HCT116 (cell line): ENCODE measurements at regions not wholly inside any gene's neighbourhood (a gene's known extent, or its start where the extent isn't known, plus 50 kb on each side); places are given as distances from the start of the nearest gene placed in this dataset.

Source experiments
- ATAC-seq: fragments of 200-7000 bp; cut with Tn5 transposase; 2 replicates; pipeline ENCODE4 v1.9.1; 2020; ENCODE audit warnings: mild to moderate bottlenecking, moderate library complexity
- BruUV-seq: library from RNA; stranded (reverse); fragments of 400-500 nt; replicated peaks from 2 replicates; lab custom pipeline; 2021; lab: Mats Ljungman, UMichigan
- CTCF ChIA-PET: fragments of 300-600 bp; sonication (Branson Sonifier 250); formaldehyde crosslinking; loops from one replicate; lab custom pipeline; 2021; ENCODE audit warnings: antibody characterized with exemption; lab: Charles Lee
- POLR2A ChIA-PET: fragments of 300-600, 350-600 bp; sonication (Branson Sonifier 250); formaldehyde crosslinking; loops from one replicate; lab custom pipeline; 2021; ENCODE audit warnings: antibody characterized with exemption; lab: Charles Lee
- RAD21 ChIA-PET, 2 experiments: fragments of 300-600 bp; sonication (Branson Sonifier 250); formaldehyde crosslinking; loops; one replicate each; lab custom pipeline; 2023; ENCODE audit warnings: low total read pairs in 2 of 2; ENCODE audit not compliant: uncharacterized antibody in 2 of 2, unreplicated experiment in 2 of 2, low non-redundant PET in 1 of 2; lab: Charles Lee
- DNase-seq: peaks from one replicate; pipeline ENCODE4 v3.0.0-alpha.2; 2010; ENCODE audit warnings: low read depth, low spot score
- H2AFZ ChIP-seq: fragments of 200-600 bp; shearing (Covaris generic), sonication (generic); 2 replicates; pipeline ENCODE4 v1.6.1; 2017; ENCODE audit warnings: low read depth, mixed run types, mixed read lengths, antibody characterized with exemption, low read length; ENCODE audit not compliant: poor library complexity, severe bottlenecking
- H3K27ac ChIP-seq: 2 replicates; pipeline ENCODE4 v1.5.1; 2012; ENCODE audit warnings: low read depth, low read length
- H3K27me3 ChIP-seq: fragments of 200-600 bp; sonication (generic); 2 replicates; pipeline ENCODE4 v1.6.1; 2016; ENCODE audit warnings: mixed run types, low read length, mixed read lengths; ENCODE audit not compliant: insufficient read depth
- H3K36me3 ChIP-seq, 2 experiments: fragments of 200-500 bp in 1 of 2; fragments of 200-600 bp in 1 of 2; sonication (Bioruptor generic) in 1 of 2; sonication (generic) in 1 of 2; 2 replicates each; pipeline versions ENCODE4 v1.5.1 to v1.6.1; 2014 to 2016; ENCODE audit warnings: low read length in 2 of 2, inconsistent platforms in 1 of 2, mixed read lengths in 1 of 2, mixed run types in 1 of 2; ENCODE audit not compliant: insufficient read depth in 2 of 2, control insufficient read depth in 1 of 2
- H3K4me1 ChIP-seq, 2 experiments: fragments of 200-600 bp in 1 of 2; sonication (generic) in 1 of 2; 2 replicates each; pipeline versions ENCODE4 v1.5.1 to v1.6.1; 2012 to 2017; ENCODE audit warnings: low read length in 2 of 2, inconsistent platforms in 1 of 2, mild to moderate bottlenecking in 1 of 2, mixed read lengths in 1 of 2, mixed run types in 1 of 2, moderate library complexity in 1 of 2; ENCODE audit not compliant: insufficient read depth in 2 of 2, control insufficient read depth in 1 of 2
- H3K4me2 ChIP-seq: fragments of 200-600 bp; sonication (generic); 2 replicates; pipeline ENCODE4 v1.6.1; 2017; ENCODE audit warnings: mixed run types, low read length, mixed read lengths
- H3K4me3 ChIP-seq, 2 experiments: fragments of 200-600 bp in 1 of 2; sonication (generic) in 1 of 2; replicated peaks in 1 of 2; 2 replicates each; pipeline ENCODE4 v1.5.1; 2011 to 2016; ENCODE audit warnings: low read length in 2 of 2, control low read depth in 1 of 2, low read depth in 1 of 2, mild to moderate bottlenecking in 1 of 2, mixed read lengths in 1 of 2, mixed run types in 1 of 2
- H3K79me2 ChIP-seq: fragments of 200-600 bp; sonication (generic); 2 replicates; pipeline ENCODE4 v1.6.1; 2017; ENCODE audit warnings: mild to moderate bottlenecking, mixed run types, low read length, moderate library complexity, mixed read lengths; ENCODE audit not compliant: insufficient read depth
- H3K9ac ChIP-seq: fragments of 200-600 bp; sonication (generic); 2 replicates; pipeline ENCODE4 v1.6.1; 2016; ENCODE audit warnings: low read length, mixed read lengths
- H3K9me2 ChIP-seq: fragments of 200-600 bp; sonication (generic), shearing (Covaris generic); 2 replicates; pipeline ENCODE4 v1.6.1; 2017; ENCODE audit warnings: mixed run types, mild to moderate bottlenecking, moderate library complexity; ENCODE audit not compliant: insufficient read depth
- H3K9me3 ChIP-seq, 2 experiments: fragments of 200-500 bp in 1 of 2; fragments of 200-600 bp in 1 of 2; sonication (Bioruptor generic) in 1 of 2; sonication (generic) in 1 of 2; 2 replicates each; pipeline ENCODE4 v1.6.1; 2014 to 2017; ENCODE audit warnings: low read length in 2 of 2, mixed read lengths in 2 of 2, inconsistent platforms in 1 of 2, low read depth in 1 of 2, mild to moderate bottlenecking in 1 of 2, mixed run types in 1 of 2, moderate library complexity in 1 of 2; ENCODE audit not compliant: control insufficient read depth in 1 of 2, insufficient read depth in 1 of 2
- H4K20me1 ChIP-seq: fragments of 200-600 bp; sonication (generic), shearing (Covaris generic); 2 replicates; pipeline ENCODE4 v1.6.1; 2017; ENCODE audit warnings: mixed run types, mild to moderate bottlenecking, moderate library complexity; ENCODE audit not compliant: insufficient read depth
- CBX3 ChIP-seq: IDR thresholded peaks from 2 replicates; pipeline ENCODE4 v1.6.1; 2012; ENCODE audit warnings: low read depth
- CEBPB ChIP-seq: IDR thresholded peaks from 2 replicates; pipeline ENCODE4 v1.6.1; 2012; ENCODE audit warnings: low read depth
- EGR1 ChIP-seq: IDR thresholded peaks from 2 replicates; pipeline ENCODE4 v1.6.1; 2012; ENCODE audit warnings: low read depth
- ELF1 ChIP-seq: IDR thresholded peaks from 2 replicates; pipeline ENCODE4 v1.6.1; 2012; ENCODE audit warnings: low read depth, borderline replicate concordance
- EZH2phosphoT487 ChIP-seq: fragments of 200-600 bp; IDR thresholded peaks from 2 replicates; pipeline ENCODE4 v1.6.1; 2018; ENCODE audit warnings: antibody characterized with exemption, borderline replicate concordance
- JUND ChIP-seq: IDR thresholded peaks from 2 replicates; pipeline ENCODE4 v1.6.1; 2012
- POLR2A ChIP-seq: IDR thresholded peaks from 2 replicates; pipeline ENCODE4 v1.7.0; 2011; ENCODE audit warnings: borderline replicate concordance; ENCODE audit not compliant: insufficient read depth, insufficient read length; ENCODE audit errors: extremely low read depth
- SIN3A ChIP-seq: IDR thresholded peaks from 2 replicates; pipeline ENCODE4 v1.6.1; 2012; ENCODE audit warnings: low read depth
- SP1 ChIP-seq: IDR thresholded peaks from 2 replicates; pipeline ENCODE4 v1.6.1; 2012; ENCODE audit warnings: low read depth
- TCF7L2 ChIP-seq: IDR thresholded peaks from 2 replicates; pipeline ENCODE4 v1.7.0; 2011; ENCODE audit warnings: borderline replicate concordance, inconsistent platforms; ENCODE audit not compliant: insufficient read depth, insufficient read length; ENCODE audit errors: extremely low read depth
- YY1 ChIP-seq: IDR thresholded peaks from 2 replicates; pipeline ENCODE4 v1.6.1; 2011; ENCODE audit warnings: low read length, low read depth, moderate library complexity, mild to moderate bottlenecking; ENCODE audit not compliant: insufficient replicate concordance; ENCODE audit errors: extremely low read depth
- ZFX ChIP-seq: fragments of 450-650 bp; IDR thresholded peaks from 2 replicates; pipeline ENCODE4 v1.6.1; 2017
- ZNF274 ChIP-seq: fragments of 200-500 bp; sonication (Bioruptor generic); IDR thresholded peaks from 2 replicates; pipeline ENCODE4 v1.6.1; 2014; ENCODE audit warnings: mild to moderate bottlenecking, low read depth, low read length, inconsistent platforms
- intact Hi-C: fragments of 100-400 bp; cut with micrococcal nuclease; formaldehyde crosslinking; loops from 2 replicates; pipeline ENCODE4 v1.10.0; 2022
- TF ChIP-seq, protein P1 (sequence below): IDR thresholded peaks from 2 replicates; pipeline ENCODE4 v1.6.1; 2011; ENCODE audit warnings: mild to moderate bottlenecking, low read length, moderate library complexity; ENCODE audit not compliant: insufficient replicate concordance; ENCODE audit errors: extremely low read depth
- TF ChIP-seq, protein P2 (sequence below): IDR thresholded peaks from 2 replicates; pipeline ENCODE4 v1.6.1; 2012
- TF ChIP-seq, protein P3 (sequence below), 3 experiments: fragments of 200-600 bp in 1 of 3; sonication (generic) in 1 of 3; IDR thresholded peaks in 2 of 3; conservative IDR thresholded peaks in 1 of 3; 2 replicates each; pipeline ENCODE4 v1.5.1; 2012 to 2017; ENCODE audit warnings: low read depth in 2 of 3, low read length in 2 of 3, antibody characterized with exemption in 1 of 3, borderline replicate concordance in 1 of 3, control low read depth in 1 of 3, mild to moderate bottlenecking in 1 of 3, mixed read lengths in 1 of 3, mixed run types in 1 of 3, moderate library complexity in 1 of 3; ENCODE audit not compliant: insufficient read depth in 1 of 3

DNA sequence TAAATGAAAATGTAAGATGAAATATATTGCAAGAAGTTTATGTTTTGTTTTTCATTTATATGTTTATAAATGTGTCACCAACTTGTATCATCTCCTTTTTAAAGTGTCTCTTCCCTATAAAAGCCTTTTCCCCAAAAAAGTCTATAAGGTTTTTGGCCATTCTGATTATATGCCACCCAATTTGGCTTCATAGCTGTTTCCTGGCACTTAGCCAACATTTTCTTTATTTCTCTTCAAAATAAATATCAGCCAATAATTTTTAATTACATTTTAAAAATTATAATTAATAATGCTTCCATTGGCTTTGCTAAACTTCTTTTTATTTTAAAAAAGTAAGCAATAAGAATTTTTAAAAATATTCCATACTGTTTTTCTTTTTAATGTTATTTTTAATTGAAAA, 171.8 kb downstream of the RASSF9 start:
- H3K36me3 ChIP-seq, result no peaks in the 10 kb centered on the region
- RAD21 ChIA-PET, result no interaction called here
- no peak overlapping the region for H3K4me2 ChIP-seq
- no peaks in the 10 kb centered on the region for H3K4me1 ChIP-seq
- DNase-seq (no peak), ATAC-seq (no peak)
- H3K9me3 ChIP-seq, result no peaks in the 10 kb centered on the region
- H3K27ac ChIP-seq, result no peak overlapping the region
- CTCF ChIA-PET, result no interaction called here
- no peak overlapping the region for H3K4me3 ChIP-seq
- no peaks in the 10 kb centered on the region for H3K27me3 ChIP-seq
- no peaks in the 10 kb centered on the region for H3K79me2 ChIP-seq
- no TSS peak for BruUV-seq
- POLR2A ChIA-PET, result no interaction called here
- no peaks in the 10 kb centered on the region for H3K9me2 ChIP-seq
- H4K20me1 ChIP-seq, result no peaks in the 10 kb centered on the region
- intact Hi-C loops, result no loop called here
- H3K9ac ChIP-seq, result no peak overlapping the region
- no peak for TF ChIP-seq TCF7L2
- TF ChIP-seq CBX3, result no peak
- TF ChIP-seq CEBPB, result no peak
- no peak for TF ChIP-seq SP1
- no peak for TF ChIP-seq SIN3A
- TF ChIP-seq JUND, result no peak
- no peak for TF ChIP-seq ZFX
- no peak for TF ChIP-seq ELF1
- TF ChIP-seq, protein P1, sequence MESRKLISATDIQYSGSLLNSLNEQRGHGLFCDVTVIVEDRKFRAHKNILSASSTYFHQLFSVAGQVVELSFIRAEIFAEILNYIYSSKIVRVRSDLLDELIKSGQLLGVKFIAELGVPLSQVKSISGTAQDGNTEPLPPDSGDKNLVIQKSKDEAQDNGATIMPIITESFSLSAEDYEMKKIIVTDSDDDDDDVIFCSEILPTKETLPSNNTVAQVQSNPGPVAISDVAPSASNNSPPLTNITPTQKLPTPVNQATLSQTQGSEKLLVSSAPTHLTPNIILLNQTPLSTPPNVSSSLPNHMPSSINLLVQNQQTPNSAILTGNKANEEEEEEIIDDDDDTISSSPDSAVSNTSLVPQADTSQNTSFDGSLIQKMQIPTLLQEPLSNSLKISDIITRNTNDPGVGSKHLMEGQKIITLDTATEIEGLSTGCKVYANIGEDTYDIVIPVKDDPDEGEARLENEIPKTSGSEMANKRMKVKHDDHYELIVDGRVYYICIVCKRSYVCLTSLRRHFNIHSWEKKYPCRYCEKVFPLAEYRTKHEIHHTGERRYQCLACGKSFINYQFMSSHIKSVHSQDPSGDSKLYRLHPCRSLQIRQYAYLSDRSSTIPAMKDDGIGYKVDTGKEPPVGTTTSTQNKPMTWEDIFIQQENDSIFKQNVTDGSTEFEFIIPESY, result no peak
- no peak for TF ChIP-seq ZNF274
- no peak for TF ChIP-seq EGR1
- TF ChIP-seq YY1, result no peak
- no peak for TF ChIP-seq POLR2A
- TF ChIP-seq, protein P2, sequence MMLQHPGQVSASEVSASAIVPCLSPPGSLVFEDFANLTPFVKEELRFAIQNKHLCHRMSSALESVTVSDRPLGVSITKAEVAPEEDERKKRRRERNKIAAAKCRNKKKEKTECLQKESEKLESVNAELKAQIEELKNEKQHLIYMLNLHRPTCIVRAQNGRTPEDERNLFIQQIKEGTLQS, result no peak
- no peak for TF ChIP-seq EZH2phosphoT487
- TF ChIP-seq, protein P3, sequence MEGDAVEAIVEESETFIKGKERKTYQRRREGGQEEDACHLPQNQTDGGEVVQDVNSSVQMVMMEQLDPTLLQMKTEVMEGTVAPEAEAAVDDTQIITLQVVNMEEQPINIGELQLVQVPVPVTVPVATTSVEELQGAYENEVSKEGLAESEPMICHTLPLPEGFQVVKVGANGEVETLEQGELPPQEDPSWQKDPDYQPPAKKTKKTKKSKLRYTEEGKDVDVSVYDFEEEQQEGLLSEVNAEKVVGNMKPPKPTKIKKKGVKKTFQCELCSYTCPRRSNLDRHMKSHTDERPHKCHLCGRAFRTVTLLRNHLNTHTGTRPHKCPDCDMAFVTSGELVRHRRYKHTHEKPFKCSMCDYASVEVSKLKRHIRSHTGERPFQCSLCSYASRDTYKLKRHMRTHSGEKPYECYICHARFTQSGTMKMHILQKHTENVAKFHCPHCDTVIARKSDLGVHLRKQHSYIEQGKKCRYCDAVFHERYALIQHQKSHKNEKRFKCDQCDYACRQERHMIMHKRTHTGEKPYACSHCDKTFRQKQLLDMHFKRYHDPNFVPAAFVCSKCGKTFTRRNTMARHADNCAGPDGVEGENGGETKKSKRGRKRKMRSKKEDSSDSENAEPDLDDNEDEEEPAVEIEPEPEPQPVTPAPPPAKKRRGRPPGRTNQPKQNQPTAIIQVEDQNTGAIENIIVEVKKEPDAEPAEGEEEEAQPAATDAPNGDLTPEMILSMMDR (IDR thresholded peaks at IDR 0.05 in 2 of 3, conservative IDR thresholded peaks at IDR 0.05 in 1 of 3; ENCODE audit: borderline replicate concordance in 1 of 3, insufficient read depth in 1 of 3, low read depth in 2 of 3, low read length in 2 of 3), result no peak
- no peak overlapping the region for H2AFZ ChIP-seq
